Spleen (tissue), 11 donors: ENCODE measurements at regions not wholly inside any gene's neighbourhood (a gene's known extent, or its start where the extent isn't known, plus 50 kb on each side); places are given as distances from the start of the nearest gene placed in this dataset.
A peak's percentile ranks its signal among the peaks of the same experiment; 100 is the strongest.

Source experiments
- DNase-seq: peaks from one replicate; pipeline ENCODE4 v3.0.0-alpha.2; 2020
- H3K27ac ChIP-seq, 8 donors: fragments of 200-600 bp; sonication (generic) in 7 of 8; 1 replicate in 4 of 8; 2 replicates in 4 of 8; pipeline versions ENCODE4 v1.5.0 to v1.8.0; 2016 to 2021; ENCODE audit warnings: inconsistent platforms in 4 of 8, mild to moderate bottlenecking in 4 of 8, moderate library complexity in 1 of 8
- H3K27me3 ChIP-seq, 7 donors: fragments of 200-600 bp; sonication (generic) in 6 of 7; replicated peaks in 1 of 7; 1 replicate in 4 of 7; 2 replicates in 3 of 7; pipeline versions ENCODE4 v1.5.0 to v1.8.0; 2016 to 2021; ENCODE audit warnings: inconsistent platforms in 3 of 7, mild to moderate bottlenecking in 1 of 7
- H3K36me3 ChIP-seq, 6 donors: fragments of 200-600 bp; sonication (generic) in 5 of 6; 1 replicate in 4 of 6; 2 replicates in 2 of 6; pipeline versions ENCODE4 v1.5.0 to v1.8.0; 2016 to 2021; ENCODE audit warnings: inconsistent platforms in 2 of 6
- H3K4me1 ChIP-seq, 6 donors: fragments of 200-600 bp; sonication (generic) in 5 of 6; 1 replicate in 3 of 6; 2 replicates in 3 of 6; pipeline versions ENCODE4 v1.5.0 to v1.8.0; 2016 to 2021; ENCODE audit warnings: inconsistent platforms in 3 of 6
- H3K4me3 ChIP-seq, 8 donors: fragments of 200-600 bp; sonication (generic) in 7 of 8; 1 replicate in 4 of 8; 2 replicates in 4 of 8; pipeline versions ENCODE4 v1.5.0 to v1.8.0; 2016 to 2021; ENCODE audit warnings: inconsistent platforms in 4 of 8, mild to moderate bottlenecking in 4 of 8, moderate library complexity in 2 of 8
- H3K9me3 ChIP-seq, 8 donors: fragments of 200-600 bp; sonication (generic) in 7 of 8; 1 replicate in 4 of 8; 2 replicates in 4 of 8; pipeline versions ENCODE4 v1.5.0 to v1.8.0; 2016 to 2021; ENCODE audit warnings: inconsistent platforms in 4 of 8
- POLR2A ChIP-seq, 3 donors: fragments of 450-650 bp; IDR thresholded peaks; one replicate each; pipeline ENCODE4 v1.5.1; 2017; ENCODE audit warnings: antibody characterized with exemption in 3 of 3, mild to moderate bottlenecking in 1 of 3
- POLR2AphosphoS5 ChIP-seq, 3 donors: sonication (generic); formaldehyde crosslinking; IDR thresholded peaks; one replicate each; pipeline ENCODE4 v1.5.1; 2017; ENCODE audit warnings: antibody characterized with exemption in 3 of 3
- WGBS, 5 donors: extraction: QIAGEN DNeasy Blood & Tissue Kit in 3 of 5; methylation state at CpG; one replicate each; pipeline versions ENCODE4 v1.1.5 to v1.1.7; 2013 to 2018; 5-methylcytosine and 5-hydroxymethylcytosine counted together
- intact Hi-C: fragments of 100-400 bp; cut with DNase I; formaldehyde crosslinking; loops from one replicate; pipeline ENCODE4 v1.15.0; 2023; ENCODE audit warnings: low total_unique reads
- TF ChIP-seq, protein P1 (sequence below), 11 experiments: fragments of 200-600 bp in 7 of 11; fragments of 450-650 bp in 4 of 11; sonication (generic) in 4 of 11; IDR thresholded peaks in 8 of 11; conservative IDR thresholded peaks in 3 of 11; 1 replicate in 7 of 11; 2 replicates in 4 of 11; pipeline versions ENCODE4 v1.4.0 to v1.8.0; 2016 to 2021; ENCODE audit warnings: antibody characterized with exemption in 11 of 11, inconsistent platforms in 4 of 11, mild to moderate bottlenecking in 1 of 11
- donor health status: healthy with polysubstance abuse.
- donor health status: DM: no; HTN: no; CAD: no; lungs with moderate emphysema.
- donor health status: DM: no; HTN: no; CAD: no.
- donor health status: Bipolar disorder and iron deficiency.
- donor health status: healthy.
- donor health status: DM: no; HTN: no; CAD: no.
- donor health status: DM: yes; HTN: yes; CAD: no.

DNA sequence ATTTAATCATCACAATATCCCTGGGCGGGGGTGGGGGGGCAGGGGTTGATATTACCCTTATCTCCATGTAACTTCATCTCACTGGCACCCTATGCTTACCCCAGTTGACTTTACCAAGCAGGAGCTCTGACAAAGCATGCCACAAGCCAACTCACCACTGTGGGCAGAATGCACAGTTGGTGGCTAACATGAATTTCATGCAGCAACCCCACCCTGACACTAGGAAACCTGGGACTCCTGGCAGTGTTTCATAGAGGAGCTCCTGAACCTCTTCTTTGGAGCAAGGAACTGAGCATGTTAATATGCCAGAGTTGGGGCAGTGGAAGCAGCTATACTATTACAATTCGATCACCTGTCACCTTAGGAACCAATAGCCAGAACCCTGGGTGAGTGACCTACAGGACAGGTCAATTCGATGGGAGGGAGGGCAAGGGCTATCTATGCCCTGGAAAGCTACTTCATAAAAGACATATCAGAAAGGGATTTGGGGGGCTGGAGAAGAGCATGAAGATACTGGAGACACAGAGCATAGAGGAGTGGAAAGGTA is 97.2 kb upstream of the ACSL4 start:
- H3K27ac ChIP-seq: peak overlapping the region in 4 of 8 donors; percentile 13 to 77 (median 50)
- intact Hi-C loops: no loop called here
- no peak for TF ChIP-seq POLR2AphosphoS5 (IDR thresholded peaks at IDR 0.05)
- no peak for TF ChIP-seq POLR2A (IDR thresholded peaks at IDR 0.05)
- TF ChIP-seq, protein P1, sequence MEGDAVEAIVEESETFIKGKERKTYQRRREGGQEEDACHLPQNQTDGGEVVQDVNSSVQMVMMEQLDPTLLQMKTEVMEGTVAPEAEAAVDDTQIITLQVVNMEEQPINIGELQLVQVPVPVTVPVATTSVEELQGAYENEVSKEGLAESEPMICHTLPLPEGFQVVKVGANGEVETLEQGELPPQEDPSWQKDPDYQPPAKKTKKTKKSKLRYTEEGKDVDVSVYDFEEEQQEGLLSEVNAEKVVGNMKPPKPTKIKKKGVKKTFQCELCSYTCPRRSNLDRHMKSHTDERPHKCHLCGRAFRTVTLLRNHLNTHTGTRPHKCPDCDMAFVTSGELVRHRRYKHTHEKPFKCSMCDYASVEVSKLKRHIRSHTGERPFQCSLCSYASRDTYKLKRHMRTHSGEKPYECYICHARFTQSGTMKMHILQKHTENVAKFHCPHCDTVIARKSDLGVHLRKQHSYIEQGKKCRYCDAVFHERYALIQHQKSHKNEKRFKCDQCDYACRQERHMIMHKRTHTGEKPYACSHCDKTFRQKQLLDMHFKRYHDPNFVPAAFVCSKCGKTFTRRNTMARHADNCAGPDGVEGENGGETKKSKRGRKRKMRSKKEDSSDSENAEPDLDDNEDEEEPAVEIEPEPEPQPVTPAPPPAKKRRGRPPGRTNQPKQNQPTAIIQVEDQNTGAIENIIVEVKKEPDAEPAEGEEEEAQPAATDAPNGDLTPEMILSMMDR (IDR thresholded peaks at IDR 0.05 in 8 of 11, conservative IDR thresholded peaks at IDR 0.05 in 3 of 11): no peak

DNA sequence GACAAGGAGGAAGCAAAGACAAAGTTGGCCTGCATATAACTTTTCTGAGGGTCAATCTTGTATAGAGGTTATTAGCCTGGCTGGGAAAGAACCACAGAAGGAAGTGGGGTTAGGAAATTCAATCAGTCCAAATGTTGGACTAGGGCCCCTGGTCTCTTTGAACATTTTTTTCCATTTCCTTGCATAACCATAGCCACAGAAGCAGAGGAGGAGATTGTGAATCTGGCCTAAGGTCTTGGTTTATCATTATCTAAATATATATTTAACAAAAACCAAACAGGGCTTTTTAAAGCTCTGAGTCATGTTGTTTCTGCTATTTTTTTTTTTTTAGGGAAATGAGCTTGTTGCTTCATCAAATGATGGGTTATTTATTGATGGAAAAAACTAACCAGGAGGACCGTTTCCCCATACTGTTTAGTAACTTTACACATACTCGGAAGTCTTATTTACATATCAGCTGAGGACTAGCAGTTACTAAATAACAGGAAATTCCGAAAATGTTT is 97.7 kb upstream of the ACSL4 start:
- no peak for TF ChIP-seq POLR2AphosphoS5 (IDR thresholded peaks at IDR 0.05)
- no peak for TF ChIP-seq POLR2A (IDR thresholded peaks at IDR 0.05)
- TF ChIP-seq, protein P1 (IDR thresholded peaks at IDR 0.05 in 8 of 11, conservative IDR thresholded peaks at IDR 0.05 in 3 of 11): no peak
- no peak overlapping the region for H3K4me3 ChIP-seq
- no peaks in the 10 kb centered on the region for H3K9me3 ChIP-seq
- no peak for DNase-seq
- peaks cover 0 to 7% (median 0%) of the 10 kb centered on the region in 7 donors for H3K27me3 ChIP-seq
- H3K36me3 ChIP-seq: no peaks in the 10 kb centered on the region
- H3K27ac ChIP-seq: peak overlapping the region in 4 of 8 donors; percentile 13 to 77 (median 60)
- WGBS, 5 donors: 36 to 72% (median 60%) methylated on average over 3 of the region's 3 CpGs
- intact Hi-C loops: no loop called here
- no peaks in the 10 kb centered on the region for H3K4me1 ChIP-seq

More for the DNA sequence above, 97.2 kb upstream of the ACSL4 start:
- no peak overlapping the region for H3K4me3 ChIP-seq
- no peak for DNase-seq
- peaks cover 0 to 7% (median 0%) of the 10 kb centered on the region in 7 donors for H3K27me3 ChIP-seq
- 72 to 97% (median 84%) methylated on average over 3 of the region's 3 CpGs for WGBS, 5 donors
- H3K36me3 ChIP-seq: no peaks in the 10 kb centered on the region
- H3K4me1 ChIP-seq: no peaks in the 10 kb centered on the region
- H3K9me3 ChIP-seq: no peaks in the 10 kb centered on the region

DNA sequence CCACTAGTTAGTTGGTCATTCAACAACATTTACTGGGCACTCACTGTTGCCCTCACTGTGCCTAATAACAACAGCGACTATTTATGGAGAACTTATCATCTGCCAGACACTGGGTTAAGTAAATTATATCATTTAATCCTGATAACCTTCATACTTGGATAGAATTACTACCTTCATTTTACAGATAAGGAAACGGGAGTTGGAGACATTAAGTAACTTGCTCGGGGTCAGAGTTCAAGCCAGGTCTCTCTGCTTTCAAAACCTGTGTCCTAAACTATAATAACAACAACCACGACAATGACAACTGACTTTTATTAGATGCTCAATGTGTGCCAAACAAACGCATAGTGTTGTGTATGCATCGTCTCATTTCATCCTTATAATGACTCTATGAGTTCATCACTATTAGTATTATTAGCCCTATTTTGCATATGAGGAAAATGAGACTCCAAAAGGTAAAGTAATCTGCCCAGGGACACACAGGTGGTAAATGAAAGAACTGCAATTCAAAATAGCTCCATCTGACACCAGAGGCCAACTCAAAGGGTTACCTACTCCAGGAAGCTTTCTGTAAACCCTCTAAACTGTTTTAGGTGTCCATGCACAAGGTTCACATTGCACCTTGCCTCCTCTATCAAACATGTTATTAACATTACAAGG is 98.4 kb upstream of the ACSL4 start:
- intact Hi-C loops: no loop called here
- H3K4me1 ChIP-seq: no peaks in the 10 kb centered on the region
- peaks cover 0 to 7% (median 0%) of the 10 kb centered on the region in 7 donors for H3K27me3 ChIP-seq
- WGBS, 5 donors: 60 to 82% (median 66%) methylated on average over 6 of the region's 6 CpGs
- TF ChIP-seq POLR2A (IDR thresholded peaks at IDR 0.05) (no peak), POLR2AphosphoS5 (IDR thresholded peaks at IDR 0.05) (no peak)
- TF ChIP-seq, protein P1 (IDR thresholded peaks at IDR 0.05 in 8 of 11, conservative IDR thresholded peaks at IDR 0.05 in 3 of 11): no peak
- H3K36me3 ChIP-seq: no peaks in the 10 kb centered on the region
- no peak overlapping the region for H3K4me3 ChIP-seq
- DNase-seq: no peak
- no peaks in the 10 kb centered on the region for H3K9me3 ChIP-seq
- peak overlapping the region in 4 of 8 donors; percentile 13 to 77 (median 60) for H3K27ac ChIP-seq
